ENCODE measurements at regions not wholly inside any gene's neighbourhood (a gene's known extent, or its start where the extent isn't known, plus 50 kb on each side); places are given as distances from the start of the nearest gene placed in this dataset.

GRCh38 chr22:44599084-44599483 is 101.1 kb upstream of the RTL6 start:
- CTCF ChIA-PET (ENCODE audit: low intra/inter-chr PET ratio) = no interaction called here
- Histone ChIP-seq H3K4me3 (no peak overlapping the region), H3K9me1 (ENCODE audit: control insufficient read depth, insufficient read depth, low read length) (no peaks in the 10 kb centered on the region), H3K9ac (ENCODE audit: insufficient read depth in 1 of 2, low read depth in 2 of 2, low read length in 2 of 2) (no peak overlapping the region), H4K20me1 (replicated peaks; ENCODE audit: control insufficient read depth, insufficient read depth, low read length) (no peaks in the 10 kb centered on the region), H3K4me2 (ENCODE audit: insufficient read depth, low read length) (no peak overlapping the region), H3K79me2 (ENCODE audit: control insufficient read depth, insufficient read depth, low read length) (no peaks in the 10 kb centered on the region), H3K9me3 (replicated peaks; ENCODE audit: control insufficient read depth, insufficient read depth, low read depth, low read length) (no peaks in the 10 kb centered on the region), H3K27me3 (ENCODE audit: control insufficient read depth in 2 of 2, insufficient read depth in 2 of 2, low read length in 2 of 2) (peaks cover 3 to 42% of the 10 kb centered on the region in 2 experiments; a peak in 4 of 5 replicates), H3K27ac (ENCODE audit: extremely low read depth, low read depth, low read length) (no peak overlapping the region), H3K36me3 (ENCODE audit: control insufficient read depth, insufficient read depth, low read length) (no peaks in the 10 kb centered on the region), H3K4me1 (replicated peaks in 1 of 2; ENCODE audit: control insufficient read depth in 2 of 2, insufficient read depth in 2 of 2, low read length in 2 of 2) (no peaks in the 10 kb centered on the region; a peak in 1 of 5 replicates), H2AFZ (ENCODE audit: low read depth, low read length) (no peak overlapping the region)
- TF ChIP-seq KDM5B (IDR thresholded peaks at IDR 0.05; ENCODE audit: insufficient replicate concordance, low read depth, low read length) (no peak), JUN (IDR thresholded peaks at IDR 0.05; ENCODE audit: borderline replicate concordance, low read depth, low read length) (no peak), JUN (CRISPR knock-in tag; IDR thresholded peaks at IDR 0.05; ENCODE audit: borderline replicate concordance) (no peak), HLTF (IDR thresholded peaks at IDR 0.05) (no peak), RERE (CRISPR knock-in tag; IDR thresholded peaks at IDR 0.05; ENCODE audit: borderline replicate concordance) (no peak), ELK3 (CRISPR knock-in tag; IDR thresholded peaks at IDR 0.05) (no peak), ZNF3 (CRISPR knock-in tag; IDR thresholded peaks at IDR 0.05) (no peak), BRCA1 (IDR thresholded peaks at IDR 0.05) (no peak), BRCA1 (CRISPR knock-in tag; IDR thresholded peaks at IDR 0.05) (no peak), ZNF395 (CRISPR knock-in tag; IDR thresholded peaks at IDR 0.05) (no peak), NELFE (IDR thresholded peaks at IDR 0.05; ENCODE audit: insufficient read depth, insufficient read length) (no peak)
- POLR2A ChIA-PET = interaction anchor here (0.5 to 1.0 kb wide), 2 partner anchors 31 to 614 kb away, joined by 3 to 6 read pairs; no protein-coding TSS in a partner anchor
- in situ Hi-C loops (cut with MboI) (no loop called here), intact Hi-C loops (cut with micrococcal nuclease) (no loop called here)
- WGBS (ENCODE audit: insufficient coverage, low coverage, missing lambda C conversion rate) = 4% methylated on average over 5 of the region's 9 CpGs
- no TSS peak for BruUV-seq (replicated peaks)
- FAIRE-seq (no peak), ATAC-seq (no peak), DNase-seq (ENCODE audit: extremely low read depth in 1 of 4, low spot score in 3 of 4) (no peak)

Measured in K562 (cell line).